HUES64 (cell line): ENCODE measurements at regions not wholly inside any gene's neighbourhood (a gene's known extent, or its start where the extent isn't known, plus 50 kb on each side); places are given as distances from the start of the nearest gene placed in this dataset.

Source experiments
- H3K27ac ChIP-seq: 2 replicates; pipeline ENCODE4 v1.7.0; 2013; ENCODE audit warnings: low read depth, low read length, inconsistent platforms
- H3K27me3 ChIP-seq: 2 replicates; pipeline ENCODE4 v1.6.1; 2013; ENCODE audit warnings: mild to moderate bottlenecking, low read length; ENCODE audit not compliant: insufficient read depth
- H3K36me3 ChIP-seq: 2 replicates; pipeline ENCODE4 v1.6.1; 2013; ENCODE audit warnings: mild to moderate bottlenecking, low read length; ENCODE audit not compliant: insufficient read depth
- H3K4me1 ChIP-seq: 2 replicates; pipeline ENCODE4 v1.6.1; 2013; ENCODE audit warnings: mild to moderate bottlenecking, low read length, moderate library complexity; ENCODE audit not compliant: insufficient read depth
- H3K4me3 ChIP-seq: 2 replicates; pipeline ENCODE4 v1.5.1; 2013; ENCODE audit warnings: mild to moderate bottlenecking, low read length, moderate library complexity
- H3K9ac ChIP-seq: 2 replicates; pipeline ENCODE4 v1.6.1; 2013; ENCODE audit warnings: mild to moderate bottlenecking, low read depth, low read length
- H3K9me3 ChIP-seq: 2 replicates; pipeline ENCODE4 v1.6.1; 2013; ENCODE audit warnings: low read depth, low read length; ENCODE audit not compliant: insufficient read depth
- WGBS: fragments of 150-250, 120-280 bp; methylation state at CpG from one replicate; pipeline ENCODE4 v1.1.7; 2013; ENCODE audit warnings: missing lambda C conversion rate; 5-methylcytosine and 5-hydroxymethylcytosine counted together

DNA sequence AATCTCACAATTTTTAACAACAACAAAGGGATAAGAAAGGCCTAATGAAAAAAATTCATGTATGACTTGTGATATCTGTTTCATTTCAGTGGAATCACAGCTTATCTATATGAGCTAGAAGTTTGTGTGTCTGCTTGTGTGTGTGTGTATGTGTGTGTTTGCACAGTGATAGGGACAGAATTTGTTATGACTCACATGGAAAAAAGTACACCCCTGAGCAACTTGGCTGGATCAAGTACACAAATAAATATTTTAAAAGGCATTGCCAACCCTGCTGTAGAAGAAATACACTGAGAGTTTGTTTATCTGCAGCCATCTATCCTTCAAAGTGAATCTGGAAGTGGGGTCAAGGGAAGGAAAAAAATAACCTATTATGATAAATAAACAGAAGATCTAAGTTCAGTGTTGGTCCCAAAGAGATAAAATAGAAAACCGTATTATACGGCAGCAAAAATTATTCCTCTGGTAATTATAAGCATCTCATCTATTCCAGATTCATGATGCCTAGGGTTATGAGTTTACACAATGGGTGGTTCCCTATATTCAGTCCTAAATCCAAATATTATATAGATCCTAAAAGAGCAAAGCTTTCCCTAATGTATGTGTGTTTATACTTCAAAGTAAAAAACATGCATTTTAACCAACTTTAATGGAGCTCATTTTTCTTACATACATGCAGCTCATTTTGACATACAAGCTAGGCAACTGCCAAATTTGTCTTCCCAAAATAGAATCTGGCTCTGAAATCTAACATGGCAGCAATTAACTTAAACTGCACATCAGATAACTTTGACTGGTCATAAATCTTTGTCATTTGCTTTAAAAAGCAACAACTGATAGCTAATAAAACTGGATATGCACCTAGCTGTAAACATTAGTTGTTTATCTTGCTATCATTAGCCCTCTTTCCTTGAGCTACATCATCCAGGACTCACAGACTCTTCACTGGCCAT is 420.6 kb downstream of the IRS1 start:
- Histone ChIP-seq H3K27me3 (no peaks in the 10 kb centered on the region), H3K4me3 (no peak overlapping the region), H3K9ac (no peak overlapping the region), H3K4me1 (no peaks in the 10 kb centered on the region), H3K27ac (no peak overlapping the region), H3K36me3 (no peaks in the 10 kb centered on the region), H3K9me3 (no peaks in the 10 kb centered on the region)
- no CpG with 5 or more reads among the region's 2 CpGs for WGBS

DNA sequence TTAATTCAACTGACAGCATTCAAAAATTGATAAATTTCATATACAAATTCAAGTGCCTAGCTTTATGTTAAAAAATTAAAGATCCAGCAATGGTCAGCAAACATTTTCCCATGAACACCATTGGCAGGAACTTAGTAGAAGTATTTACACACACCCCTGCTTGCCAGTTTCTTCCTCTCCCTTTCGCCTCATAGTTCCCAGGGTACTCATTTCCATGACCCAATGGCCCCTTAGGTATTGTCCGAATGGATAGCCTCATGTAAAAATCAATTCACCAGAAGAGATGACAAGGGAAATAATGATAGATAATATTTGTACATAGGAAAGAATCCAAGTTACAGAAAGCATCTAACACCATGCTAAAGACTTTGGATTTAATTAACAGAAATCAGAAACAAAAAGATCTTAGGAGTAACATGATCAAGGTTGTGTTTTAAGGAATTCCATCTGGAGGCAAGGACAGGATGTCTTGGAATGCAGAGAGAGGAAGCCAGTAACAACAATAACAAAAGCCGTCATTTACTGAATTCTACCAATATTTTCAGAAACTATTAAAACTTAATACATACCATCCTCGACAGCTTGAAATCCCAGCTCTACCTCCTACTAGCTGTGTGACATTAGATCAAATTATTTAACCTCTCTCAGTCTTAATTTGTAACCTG is 423.0 kb downstream of the IRS1 start:
- WGBS: 96% methylated on average over 4 of the region's 4 CpGs
- H3K27me3 ChIP-seq: no peaks in the 10 kb centered on the region
- H3K9ac ChIP-seq: no peak overlapping the region
- no peaks in the 10 kb centered on the region for H3K4me1 ChIP-seq
- H3K9me3 ChIP-seq: no peaks in the 10 kb centered on the region
- no peak overlapping the region for H3K4me3 ChIP-seq
- no peak overlapping the region for H3K27ac ChIP-seq
- no peaks in the 10 kb centered on the region for H3K36me3 ChIP-seq

DNA sequence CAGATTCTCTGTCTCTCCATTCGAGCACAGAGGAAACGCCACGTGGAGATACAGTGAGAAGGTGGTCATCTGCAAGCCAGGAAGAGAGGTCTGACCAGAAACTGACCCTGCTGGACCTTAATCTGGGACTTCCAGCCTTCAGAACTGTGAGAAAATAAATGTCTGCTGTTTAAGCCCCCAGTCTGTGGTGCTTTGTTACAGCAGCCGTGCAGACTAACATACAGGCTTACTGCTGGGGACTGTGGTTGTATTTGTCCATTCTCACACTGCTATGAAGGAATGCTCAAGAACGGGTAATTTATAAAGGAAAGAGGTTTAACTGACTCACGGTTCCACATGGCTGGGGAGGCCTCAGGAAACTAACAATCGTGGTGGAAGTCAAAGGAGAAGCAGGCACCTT is 432.7 kb downstream of the IRS1 start:
- H3K9me3 ChIP-seq: no peaks in the 10 kb centered on the region
- 90% methylated on average over 7 of the region's 7 CpGs for WGBS
- H3K9ac ChIP-seq: no peak overlapping the region
- no peaks in the 10 kb centered on the region for H3K4me1 ChIP-seq
- H3K36me3 ChIP-seq: no peaks in the 10 kb centered on the region
- H3K27me3 ChIP-seq: no peaks in the 10 kb centered on the region
- no peak overlapping the region for H3K4me3 ChIP-seq
- H3K27ac ChIP-seq: no peak overlapping the region

DNA sequence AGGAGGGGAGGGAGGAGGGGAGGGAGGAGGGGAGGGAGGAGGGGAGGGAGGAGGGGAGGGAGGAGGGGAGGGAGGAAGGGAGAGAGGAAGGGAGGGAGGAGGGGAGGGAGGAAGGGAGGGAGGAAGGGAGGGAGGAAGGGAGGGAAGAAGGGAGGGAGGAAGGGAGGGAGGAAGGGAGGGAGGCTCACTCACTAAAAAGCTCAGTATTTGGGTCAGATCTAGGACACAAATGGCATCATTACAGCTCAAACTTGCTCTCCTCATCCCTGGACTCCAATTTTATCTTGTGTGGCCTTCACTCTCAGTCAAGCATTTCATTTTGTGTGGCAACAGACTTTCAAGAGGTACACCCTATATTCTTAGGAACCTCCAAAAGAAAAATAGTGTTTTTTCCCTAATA is 435.4 kb downstream of the IRS1 start:
- H3K9me3 ChIP-seq: no peaks in the 10 kb centered on the region

DNA sequence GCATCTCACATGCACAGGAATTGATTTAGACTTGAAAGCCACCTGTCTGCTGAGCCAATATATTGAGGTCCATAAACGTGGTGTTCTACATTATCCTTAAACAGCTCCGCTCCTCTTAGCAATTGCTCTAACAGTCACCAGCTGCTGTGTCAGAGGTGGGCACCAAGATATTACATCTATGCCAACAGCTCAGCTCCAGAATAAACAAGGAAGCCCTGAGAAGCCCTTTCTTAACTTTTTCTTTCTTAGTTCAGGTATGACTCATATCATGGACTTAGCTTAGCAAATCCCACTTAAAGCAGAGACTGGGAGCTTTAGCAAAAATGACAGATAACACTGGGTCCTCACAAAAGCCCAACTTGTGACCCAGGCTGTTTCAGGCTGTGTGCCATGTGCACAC is 436.6 kb downstream of the IRS1 start:
- Histone ChIP-seq H3K9ac (no peak overlapping the region), H3K27me3 (no peaks in the 10 kb centered on the region), H3K4me1 (no peaks in the 10 kb centered on the region), H3K27ac (no peak overlapping the region), H3K4me3 (no peak overlapping the region), H3K9me3 (no peaks in the 10 kb centered on the region), H3K36me3 (no peaks in the 10 kb centered on the region)
- 97% methylated on average over 2 of the region's 2 CpGs for WGBS

More for the DNA sequence above, 435.4 kb downstream of the IRS1 start:
- Histone ChIP-seq H3K9ac (no peak overlapping the region), H3K27ac (no peak overlapping the region), H3K27me3 (no peaks in the 10 kb centered on the region), H3K4me1 (no peaks in the 10 kb centered on the region), H3K36me3 (no peaks in the 10 kb centered on the region), H3K4me3 (no peak overlapping the region)

DNA sequence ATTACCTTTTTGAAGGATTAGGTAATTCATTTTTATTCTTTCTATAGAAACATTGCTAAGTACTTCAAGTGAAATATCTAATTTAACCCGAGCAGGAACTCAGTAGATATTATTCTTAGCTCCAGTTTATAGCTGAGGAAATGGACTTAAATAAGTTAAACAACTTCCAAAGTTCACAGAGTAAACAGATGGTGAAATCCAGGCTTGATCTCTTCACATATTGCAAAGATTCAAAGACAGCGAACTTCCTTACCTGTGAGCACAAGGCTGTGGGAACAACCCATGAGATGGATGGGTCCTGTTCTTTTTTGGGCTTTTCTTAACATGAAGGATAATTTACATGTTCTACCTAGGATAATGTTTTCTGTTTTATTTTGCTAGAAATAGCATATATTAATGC is 439.0 kb downstream of the IRS1 start:
- H3K9ac ChIP-seq: no peak overlapping the region
- no peak overlapping the region for H3K27ac ChIP-seq
- H3K27me3 ChIP-seq: no peaks in the 10 kb centered on the region
- no peak overlapping the region for H3K4me3 ChIP-seq
- no peaks in the 10 kb centered on the region for H3K9me3 ChIP-seq
- 100% methylated on average over 2 of the region's 2 CpGs for WGBS
- no peaks in the 10 kb centered on the region for H3K4me1 ChIP-seq
- no peaks in the 10 kb centered on the region for H3K36me3 ChIP-seq

DNA sequence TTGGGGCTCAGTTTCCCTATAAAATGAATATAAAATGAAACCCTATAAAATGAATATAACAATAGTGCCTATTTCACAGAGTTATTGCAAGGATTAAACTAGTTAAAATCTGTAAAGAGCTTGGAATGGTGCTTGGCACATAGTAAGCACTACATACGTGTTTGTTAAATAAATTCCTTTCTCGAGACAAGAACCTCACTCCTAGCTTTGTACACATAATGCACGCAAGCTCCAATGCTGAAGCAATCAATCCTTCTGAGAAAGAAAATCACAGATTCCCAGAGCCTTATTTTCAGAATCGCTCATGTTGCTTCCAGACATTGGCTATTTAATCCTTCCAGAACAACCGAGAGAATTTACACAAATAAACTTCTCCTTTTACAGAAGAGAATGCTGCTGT is 440.9 kb downstream of the IRS1 start:
- Histone ChIP-seq H3K4me3 (no peak overlapping the region), H3K36me3 (no peaks in the 10 kb centered on the region), H3K27ac (no peak overlapping the region), H3K9me3 (no peaks in the 10 kb centered on the region), H3K27me3 (no peaks in the 10 kb centered on the region), H3K4me1 (no peaks in the 10 kb centered on the region), H3K9ac (no peak overlapping the region)
- WGBS: 94% methylated on average over 5 of the region's 5 CpGs

DNA sequence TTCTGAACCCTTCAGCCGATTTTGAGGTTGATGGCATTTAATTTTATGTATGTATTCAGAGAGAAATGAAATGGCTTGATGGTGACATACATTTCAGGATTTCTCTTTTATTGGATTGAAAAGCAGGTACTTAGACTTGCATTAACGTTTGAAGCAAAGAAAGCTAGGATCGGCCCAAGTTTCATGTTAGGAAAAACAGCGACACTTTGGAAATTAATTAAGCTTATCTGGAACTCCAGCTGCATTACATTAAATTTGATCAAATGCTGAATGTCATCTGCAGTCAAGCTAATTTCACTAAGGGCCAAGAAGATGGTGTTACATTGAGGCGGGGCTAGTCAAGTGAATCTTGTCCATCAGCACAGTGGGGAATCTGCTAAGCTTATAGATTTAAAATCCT is 441.8 kb downstream of the IRS1 start:
- WGBS: 94% methylated on average over 5 of the region's 5 CpGs
- no peak overlapping the region for H3K9ac ChIP-seq
- H3K27ac ChIP-seq: no peak overlapping the region
- H3K9me3 ChIP-seq: no peaks in the 10 kb centered on the region
- H3K4me3 ChIP-seq: no peak overlapping the region
- H3K27me3 ChIP-seq: no peaks in the 10 kb centered on the region
- H3K36me3 ChIP-seq: no peaks in the 10 kb centered on the region
- no peaks in the 10 kb centered on the region for H3K4me1 ChIP-seq

DNA sequence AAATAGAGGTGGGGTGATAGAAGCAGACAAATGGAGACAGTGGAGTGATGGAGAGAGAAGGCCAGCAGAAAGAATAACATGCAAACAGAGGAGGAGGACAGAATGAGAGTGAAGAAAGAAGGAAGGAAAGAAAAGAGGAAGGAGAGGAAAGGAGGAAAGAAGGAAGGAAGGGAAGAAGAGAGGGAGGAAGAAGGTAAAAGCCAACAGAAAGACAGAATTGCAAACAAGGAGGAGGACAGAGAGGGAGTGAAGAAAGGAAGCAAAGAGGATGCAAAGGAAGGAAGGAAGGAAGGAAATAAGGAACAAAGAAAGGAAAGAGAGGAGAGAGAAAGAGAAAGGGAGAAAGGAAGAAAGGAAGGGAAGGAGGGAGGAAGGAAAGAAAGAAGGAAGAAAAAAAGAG is 444.0 kb downstream of the IRS1 start:
- Histone ChIP-seq H3K9me3 (no peaks in the 10 kb centered on the region), H3K4me3 (no peak overlapping the region), H3K27ac (no peak overlapping the region)

DNA sequence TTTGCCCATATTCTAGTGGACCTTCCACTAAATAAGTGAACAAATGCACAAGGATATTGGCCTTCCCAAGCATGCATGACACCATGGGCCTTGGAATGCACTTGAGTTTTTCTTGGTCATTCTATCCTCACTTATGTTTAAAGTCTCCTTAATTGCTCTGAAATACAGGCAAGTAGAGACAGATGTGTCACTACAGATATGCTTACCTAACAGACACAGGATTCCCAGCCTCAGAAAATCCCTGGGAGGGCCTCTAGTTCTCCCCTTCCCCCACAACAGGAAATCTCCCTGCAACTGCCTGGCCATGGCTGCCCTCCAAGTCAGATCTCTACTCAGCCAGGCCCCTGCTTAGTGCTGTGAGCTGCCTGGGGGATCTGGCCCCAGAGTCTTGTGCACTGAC is 445.2 kb downstream of the IRS1 start:
- Histone ChIP-seq H3K36me3 (no peaks in the 10 kb centered on the region), H3K27ac (no peak overlapping the region)

More for the DNA sequence above, 444.0 kb downstream of the IRS1 start:
- Histone ChIP-seq H3K27me3 (no peaks in the 10 kb centered on the region), H3K9ac (no peak overlapping the region), H3K36me3 (no peaks in the 10 kb centered on the region), H3K4me1 (no peaks in the 10 kb centered on the region)

DNA sequence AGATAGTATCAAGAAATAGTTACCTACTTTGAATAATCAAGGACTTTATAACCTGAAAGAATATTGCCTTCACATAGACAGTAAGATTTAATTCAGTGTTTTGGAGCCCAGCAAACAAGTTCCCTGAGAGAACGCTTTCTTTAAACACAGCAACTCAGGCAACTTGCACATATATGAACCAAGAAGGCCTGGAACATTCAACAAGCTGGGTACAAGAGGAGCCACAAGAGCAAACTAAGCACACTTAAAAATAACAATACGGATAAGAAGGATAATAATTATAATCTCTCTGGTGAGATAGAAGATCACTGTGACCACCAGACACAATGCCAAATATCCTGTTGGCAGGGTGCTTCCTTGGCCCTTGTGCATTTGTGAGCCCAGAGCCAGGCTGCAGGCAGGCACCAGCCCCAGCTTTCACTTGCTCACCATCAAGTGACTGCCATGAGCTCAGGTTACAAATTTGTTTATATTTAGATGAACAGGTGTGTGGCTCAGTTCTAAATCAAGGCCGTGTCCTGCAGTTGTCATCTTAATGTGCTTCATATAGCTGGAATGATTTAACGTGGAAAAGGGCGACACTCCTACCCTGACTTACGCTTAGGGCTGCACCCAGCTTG is 446.6 kb downstream of the IRS1 start:
- Histone ChIP-seq H3K9ac (no peak overlapping the region), H3K4me1 (no peaks in the 10 kb centered on the region), H3K27ac (no peak overlapping the region), H3K27me3 (no peaks in the 10 kb centered on the region), H3K36me3 (no peaks in the 10 kb centered on the region), H3K4me3 (no peak overlapping the region), H3K9me3 (no peaks in the 10 kb centered on the region)
- WGBS: 93% methylated on average over 5 of the region's 6 CpGs

More for the DNA sequence above, 445.2 kb downstream of the IRS1 start:
- Histone ChIP-seq H3K9me3 (no peaks in the 10 kb centered on the region), H3K9ac (no peak overlapping the region), H3K4me3 (no peak overlapping the region), H3K4me1 (no peaks in the 10 kb centered on the region), H3K27me3 (no peaks in the 10 kb centered on the region)
